ENCODE measurements at regions not wholly inside any gene's neighbourhood (a gene's known extent, or its start where the extent isn't known, plus 50 kb on each side); places are given as distances from the start of the nearest gene placed in this dataset.

DNA sequence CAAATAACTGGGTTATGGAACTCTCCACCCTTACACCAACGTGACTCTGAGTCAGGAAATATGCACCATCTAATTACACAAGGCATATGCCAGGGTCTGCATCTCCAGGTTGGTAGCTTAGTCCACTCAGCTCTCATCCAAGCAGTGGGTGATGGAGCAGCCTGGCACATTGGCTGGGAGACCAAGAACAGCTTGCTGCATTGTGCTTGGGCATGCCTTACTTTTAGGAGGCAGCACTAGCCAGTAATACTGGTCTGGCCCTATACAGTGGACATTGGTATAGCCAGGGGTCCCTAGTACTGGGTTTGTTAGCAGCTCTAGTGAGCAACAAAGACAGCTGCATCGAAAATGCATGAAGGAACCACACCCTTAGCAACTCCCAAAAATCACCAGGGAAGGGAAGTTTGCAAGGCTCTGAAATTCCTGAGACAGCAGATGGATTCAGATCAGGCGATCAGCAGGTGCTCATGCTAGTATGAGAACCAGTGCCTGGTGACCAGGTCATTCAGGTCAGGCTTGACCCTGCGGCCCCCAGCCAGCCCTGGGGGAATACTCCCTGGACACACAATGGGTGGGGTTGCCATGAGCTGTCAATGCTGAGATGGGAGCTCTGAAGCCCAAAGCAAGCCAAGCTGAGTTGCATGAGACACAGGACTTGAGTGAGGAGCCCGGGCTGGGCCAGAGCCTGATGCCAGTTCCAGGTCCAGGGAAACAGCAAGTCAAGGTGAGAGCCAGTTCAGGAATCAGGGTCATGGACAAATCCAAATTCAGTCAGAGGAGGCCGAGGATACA is 217.9 kb upstream of the ZMIZ1 start:
- no peak for DNase-seq

GRCh38 chr10:78851647-78852046 is 217.1 kb upstream of the ZMIZ1 start:
- DNase-seq: no peak

DNA sequence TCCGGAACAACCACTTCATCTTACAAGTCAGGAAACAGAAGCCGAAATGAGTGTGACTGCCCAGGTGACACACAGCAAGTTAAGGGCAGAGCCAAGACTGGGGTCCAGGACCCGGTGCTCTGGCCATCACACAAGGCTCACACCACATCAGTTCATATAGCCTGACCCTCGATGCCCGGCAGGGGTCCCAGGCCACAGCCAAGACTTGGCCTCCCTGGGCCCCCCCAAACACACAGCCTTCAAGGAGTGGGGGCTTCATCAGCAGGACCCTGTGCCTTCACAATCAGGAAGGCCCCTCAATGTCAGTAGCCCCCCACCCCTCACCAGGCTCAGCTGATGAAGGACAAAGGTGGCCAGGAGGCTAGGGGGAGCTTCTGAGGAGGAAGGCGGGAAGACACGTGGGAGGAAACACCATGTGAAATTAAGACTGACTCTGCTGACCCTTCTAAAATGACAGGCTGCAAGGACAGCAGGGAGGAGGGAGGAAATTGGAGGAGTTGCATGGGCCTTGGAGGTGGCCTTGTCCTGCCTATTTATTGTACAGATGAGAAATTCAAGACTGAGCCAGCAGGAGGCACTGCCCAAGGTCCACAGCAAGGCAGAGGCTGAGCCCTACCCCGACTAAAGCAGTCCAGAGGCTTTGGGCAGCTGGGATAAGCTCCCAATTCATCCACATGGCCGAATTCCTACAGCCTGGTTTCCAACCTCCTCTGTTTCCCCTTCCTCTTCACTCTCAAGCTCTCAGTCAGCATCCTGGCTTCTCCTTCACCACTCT is 216.1 kb upstream of the ZMIZ1 start:
- peak; percentile 28 for DNase-seq

- DNase-seq: no peak
These were observed 214.9 kb upstream of the ZMIZ1 start for GRCh38 chr10:78853864-78854263.

- DNase-seq: no peak
These were observed 212.3 kb upstream of the ZMIZ1 start for GRCh38 chr10:78856421-78856820.

- DNase-seq: no peak
These were observed 211.6 kb upstream of the ZMIZ1 start for GRCh38 chr10:78857193-78857592.

- DNase-seq: no peak
These were observed 209.5 kb upstream of the ZMIZ1 start for GRCh38 chr10:78859266-78859665.

GRCh38 chr10:78859769-78860168 is 209.0 kb upstream of the ZMIZ1 start:
- no peak for DNase-seq

- no peak for DNase-seq
These were observed 208.4 kb upstream of the ZMIZ1 start for GRCh38 chr10:78860260-78860914.

DNA sequence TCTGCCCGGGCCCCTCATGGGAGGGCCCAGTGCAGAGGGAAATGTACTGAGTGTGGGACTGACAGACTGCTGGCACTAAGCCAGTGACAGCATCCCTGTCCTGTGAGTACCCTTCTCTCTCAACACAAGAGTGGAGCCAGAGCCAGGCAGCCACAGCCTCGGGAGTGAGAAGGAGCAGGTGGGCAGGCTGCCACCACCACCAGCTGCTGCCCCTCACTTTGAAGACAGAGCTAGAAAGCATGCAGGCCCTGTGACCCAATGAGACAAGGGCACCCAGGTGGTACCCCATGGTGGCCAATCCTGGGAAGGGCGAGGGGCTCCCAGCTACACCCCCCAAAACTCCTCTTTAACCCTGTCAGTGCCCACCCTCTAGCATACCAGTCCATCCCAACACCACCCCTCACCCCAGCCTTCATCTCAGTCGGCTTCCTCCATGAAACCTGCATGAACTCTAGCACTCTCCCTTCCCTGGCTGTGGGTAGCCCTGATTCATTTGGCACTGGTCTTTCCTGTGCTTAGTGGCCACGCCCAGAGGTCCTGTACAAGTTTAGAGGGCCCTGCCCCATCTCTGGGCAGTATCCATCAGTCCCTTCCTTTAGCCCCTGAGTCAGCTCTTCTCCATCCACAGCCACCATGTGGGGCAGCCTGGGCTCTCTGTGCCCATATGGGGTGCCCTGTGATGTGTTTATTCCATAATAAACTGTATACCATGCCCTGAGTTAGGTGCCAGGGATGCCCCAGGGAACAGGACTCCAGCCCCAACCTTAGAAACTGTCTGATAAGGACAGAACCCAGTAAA is 207.0 kb upstream of the ZMIZ1 start:
- DNase-seq: no peak

DNA sequence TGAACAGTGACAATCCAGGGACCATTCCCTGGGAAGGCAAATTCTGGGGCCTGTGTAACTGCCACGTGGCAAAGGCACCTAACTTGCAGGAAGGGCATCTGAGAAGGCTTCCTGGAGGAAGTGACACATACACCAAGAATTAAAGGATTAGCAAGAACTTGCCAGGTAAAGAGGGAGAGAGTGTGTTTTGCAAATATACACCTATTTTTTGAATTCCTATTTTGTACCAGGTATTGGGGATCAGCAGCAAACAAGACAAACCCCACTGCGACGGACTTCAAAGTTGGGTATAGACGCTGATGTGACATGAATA is 206.5 kb upstream of the ZMIZ1 start:
- no peak for DNase-seq

DNA sequence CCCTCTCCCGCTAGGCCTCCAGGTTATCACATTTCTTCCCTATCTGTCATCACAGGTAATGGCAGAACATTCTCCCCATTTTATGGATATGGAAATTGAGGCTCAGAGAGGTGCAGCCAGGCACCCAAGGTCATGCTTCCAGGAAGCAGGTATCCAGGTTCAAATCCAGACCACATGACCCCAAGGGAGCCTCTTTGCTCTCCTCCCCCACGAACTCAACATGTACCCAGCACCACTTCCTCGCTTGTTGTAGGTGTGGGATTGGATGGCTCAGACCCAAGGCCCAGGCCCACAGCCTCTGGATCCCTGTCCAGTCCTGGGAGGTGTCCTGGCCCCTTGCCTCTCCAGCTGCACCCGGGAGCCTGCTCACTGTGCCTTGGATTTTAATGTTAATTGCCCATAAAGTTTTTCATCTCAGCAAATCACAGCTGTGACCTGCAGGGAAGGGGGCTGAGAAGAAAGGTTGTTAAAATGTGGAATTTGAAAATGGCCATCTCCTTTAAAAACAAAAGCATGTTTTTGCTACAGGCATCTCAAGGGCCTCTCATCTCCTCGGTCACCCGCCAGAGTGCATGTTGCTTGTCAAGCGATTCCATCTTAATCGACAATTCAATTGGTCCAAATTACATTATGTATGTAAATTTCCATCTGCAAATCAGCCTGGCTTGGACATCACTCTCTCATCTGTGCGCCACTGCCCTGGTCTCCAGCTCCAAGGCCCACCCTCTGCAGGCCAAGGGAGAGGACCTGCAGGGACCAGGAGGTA is 205.4 kb upstream of the ZMIZ1 start:
- no peak for DNase-seq

- no peak for DNase-seq
These were observed 204.9 kb upstream of the ZMIZ1 start for GRCh38 chr10:78863906-78864239.

- DNase-seq: no peak
These were observed 203.8 kb upstream of the ZMIZ1 start for GRCh38 chr10:78864761-78865537.

- DNase-seq: no peak
These were observed 203.3 kb upstream of the ZMIZ1 start for GRCh38 chr10:78865538-78865875.

DNA sequence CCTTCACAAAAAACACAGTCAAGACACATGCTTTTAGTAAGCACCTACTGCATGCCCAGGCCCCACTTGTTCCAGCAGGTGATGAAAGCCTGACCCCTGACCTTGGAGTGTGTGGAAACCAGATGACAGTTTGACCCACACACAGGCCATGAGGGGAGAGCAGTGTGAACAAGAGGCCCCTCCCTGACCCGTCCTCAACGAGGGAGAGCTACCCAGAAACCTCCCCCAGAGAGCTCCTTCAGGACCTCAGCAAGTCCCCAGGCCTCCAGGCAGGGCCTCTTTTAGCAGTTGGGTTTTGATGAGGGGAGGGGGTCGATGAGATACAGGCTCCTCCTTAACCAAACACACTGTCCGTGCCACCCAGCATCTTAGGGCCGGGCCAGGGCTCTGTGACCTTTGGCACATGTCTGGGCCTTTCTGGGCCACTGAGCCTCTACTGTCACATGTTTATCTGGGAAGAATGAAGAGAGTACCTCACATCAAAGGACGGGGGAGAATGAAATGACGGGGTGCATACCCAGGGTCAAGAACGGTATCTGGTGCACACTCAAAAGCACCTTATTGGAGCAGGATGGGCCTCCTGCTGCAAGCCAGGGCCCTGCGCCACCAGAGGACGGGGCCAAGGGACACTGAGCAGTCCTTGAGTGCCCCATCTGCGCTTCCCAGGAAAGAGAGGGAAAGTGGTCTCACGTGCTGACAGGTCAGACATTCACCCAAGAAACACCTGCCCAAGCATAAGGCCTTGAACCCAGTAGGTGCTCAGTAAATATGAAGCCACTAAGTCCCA is 202.6 kb upstream of the ZMIZ1 start:
- DNase-seq: no peak

GRCh38 chr10:78866731-78867554 is 201.8 kb upstream of the ZMIZ1 start:
- DNase-seq: no peak

- DNase-seq: no peak
These were observed 201.2 kb upstream of the ZMIZ1 start for GRCh38 chr10:78867555-78867939.

DNA sequence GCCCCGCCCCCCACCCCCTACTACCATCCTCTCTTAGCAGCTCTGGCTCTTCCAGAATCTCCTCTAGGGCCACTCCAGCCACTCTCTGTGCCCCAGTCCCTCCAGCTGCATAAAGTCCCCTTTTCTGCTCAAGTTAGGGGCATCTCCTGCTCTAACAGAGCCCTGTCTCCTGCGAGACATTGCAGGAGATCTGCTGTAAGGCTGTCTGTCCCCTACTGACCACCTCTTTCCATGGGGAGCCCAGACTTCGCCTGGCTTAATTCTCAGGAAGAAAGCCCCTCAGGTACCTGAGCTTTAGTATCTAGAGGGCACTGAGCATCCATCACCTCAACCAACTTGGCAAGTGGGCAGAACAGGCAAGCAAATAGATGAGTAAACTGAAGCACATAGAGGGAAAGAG is 200.7 kb upstream of the ZMIZ1 start:
- no peak for DNase-seq

DNA sequence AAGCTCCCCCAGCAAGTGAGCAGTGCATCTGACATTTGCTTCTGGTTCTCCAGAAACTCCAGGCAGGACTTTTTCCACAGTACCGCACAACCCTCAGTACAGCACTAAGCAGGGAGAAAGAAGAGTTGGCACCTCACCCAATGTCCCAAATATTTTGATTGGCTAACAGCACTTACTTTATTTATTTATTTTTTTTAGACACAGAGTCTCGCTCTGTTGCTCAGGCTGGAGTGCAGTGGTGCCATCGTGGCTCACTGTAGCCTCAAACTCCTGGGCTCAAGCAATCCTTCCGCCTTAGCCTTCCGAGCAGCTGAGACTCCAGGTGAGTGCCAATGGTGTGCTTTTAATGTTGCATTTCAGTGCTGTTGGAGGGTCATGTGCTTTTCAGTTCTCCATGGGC is 200.3 kb upstream of the ZMIZ1 start:
- DNase-seq: no peak

Measured in OCI-M1 (cell line).